Esophagus squamous epithelium (tissue), 5 donors: ENCODE measurements at regions not wholly inside any gene's neighbourhood (a gene's known extent, or its start where the extent isn't known, plus 50 kb on each side); places are given as distances from the start of the nearest gene placed in this dataset.

Experiments
- DNase-seq: peaks from one replicate; lab custom pipeline; 2025; lab: John Stamatoyannopoulos, UW
- H3K27ac ChIP-seq, 4 donors: fragments of 200-600 bp; sonication (generic); one replicate each; pipeline ENCODE4 v1.5.1; 2016 to 2019; ENCODE audit warnings: mild to moderate bottlenecking in 1 of 4
- H3K27me3 ChIP-seq, 4 donors: fragments of 200-600 bp; sonication (generic); 1 replicate in 3 of 4; 2 replicates in 1 of 4; pipeline versions ENCODE4 v1.5.1 to v1.6.0; 2017 to 2021; ENCODE audit warnings: antibody characterized with exemption in 1 of 4
- H3K36me3 ChIP-seq, 3 donors: fragments of 200-600 bp; sonication (generic); one replicate each; pipeline ENCODE4 v1.5.1; 2016 to 2019
- H3K4me1 ChIP-seq, 3 donors: fragments of 200-600 bp; sonication (generic); one replicate each; pipeline ENCODE4 v1.5.1; 2017 to 2019
- H3K4me3 ChIP-seq, 4 donors: fragments of 200-600 bp; sonication (generic); 1 replicate in 3 of 4; 2 replicates in 1 of 4; pipeline ENCODE4 v1.5.1; 2016 to 2019; ENCODE audit warnings: mild to moderate bottlenecking in 2 of 4, moderate library complexity in 1 of 4
- H3K9me3 ChIP-seq, 3 donors: fragments of 200-600 bp; sonication (generic); one replicate each; pipeline ENCODE4 v1.5.1; 2016 to 2019
- CTCF ChIP-seq, 6 experiments: fragments of 450-650 bp in 4 of 6; fragments of 200-600 bp in 2 of 6; sonication (generic) in 2 of 6; IDR thresholded peaks; one replicate each; pipeline ENCODE4 v1.5.1; 2016 to 2019; ENCODE audit warnings: antibody characterized with exemption in 6 of 6, mild to moderate bottlenecking in 4 of 6, moderate library complexity in 4 of 6
- POLR2A ChIP-seq, 4 donors: fragments of 450-650 bp; IDR thresholded peaks; one replicate each; pipeline ENCODE4 v1.6.1; 2017; ENCODE audit warnings: antibody characterized with exemption in 4 of 4, mild to moderate bottlenecking in 4 of 4, moderate library complexity in 3 of 4
- WGBS, 2 donors: methylation state at CpG; one replicate each; pipeline ENCODE4 v1.1.5; 2018; 5-methylcytosine and 5-hydroxymethylcytosine counted together
- intact Hi-C: fragments of 100-400 bp; cut with DNase I; formaldehyde crosslinking; loops from one replicate; pipeline ENCODE4 v1.15.0; 2022
- donor health status: DM: yes; HTN: yes; CAD: no.

DNA sequence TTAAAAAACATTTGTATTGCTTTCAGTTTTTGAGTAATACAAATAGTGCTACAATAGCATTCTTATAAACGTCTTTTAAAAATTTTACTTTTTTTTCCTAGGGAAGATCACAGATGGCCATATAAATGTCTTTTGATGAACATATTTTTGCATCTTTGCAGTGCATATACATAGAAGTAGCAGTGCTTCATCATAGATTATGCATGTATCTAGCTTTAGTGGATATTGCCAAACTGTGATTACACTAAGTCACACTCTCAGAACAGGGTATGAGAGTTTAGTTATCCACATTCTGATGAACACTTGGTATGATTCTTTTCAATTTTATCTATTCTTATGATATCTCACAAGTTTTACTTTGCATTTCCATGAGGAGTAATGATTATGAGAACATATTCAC is 99.8 kb upstream of the ASCC3 start:
- Histone ChIP-seq H3K4me1 (no peaks in the 10 kb centered on the region), H3K36me3 (no peaks in the 10 kb centered on the region), H3K27me3 (no peaks in the 10 kb centered on the region), H3K9me3 (no peaks in the 10 kb centered on the region), H3K4me3 (no peak overlapping the region), H3K27ac (no peak overlapping the region)
- no peak for TF ChIP-seq POLR2A (IDR thresholded peaks at IDR 0.05)
- no peak for TF ChIP-seq CTCF (IDR thresholded peaks at IDR 0.05)
- 58 to 79% methylated on average over 1 of the region's 1 CpG for WGBS, 2 donors
- DNase-seq, result no peak
- intact Hi-C loops, result no loop called here

DNA sequence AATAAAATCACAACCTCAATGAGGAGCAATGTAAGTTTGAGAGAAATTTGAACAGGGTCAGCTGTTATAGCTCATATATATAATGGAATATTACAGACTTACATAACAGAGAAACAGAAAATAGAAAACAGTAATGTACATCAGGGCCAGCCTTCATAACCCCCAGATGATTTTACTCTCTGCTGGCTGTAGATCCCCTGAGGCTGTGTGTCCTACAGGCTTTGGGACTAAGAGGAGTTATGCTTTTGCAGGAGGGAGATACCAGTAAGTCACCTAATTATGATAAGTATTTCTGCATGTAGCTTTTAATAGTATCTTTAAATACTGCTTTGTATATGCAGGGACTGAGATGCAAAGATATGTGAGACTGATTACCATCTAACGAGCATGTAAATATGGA is 105.8 kb upstream of the ASCC3 start:
- Histone ChIP-seq H3K27me3 (no peaks in the 10 kb centered on the region), H3K9me3 (no peaks in the 10 kb centered on the region), H3K4me1 (no peaks in the 10 kb centered on the region), H3K36me3 (no peaks in the 10 kb centered on the region), H3K4me3 (no peak overlapping the region), H3K27ac (no peak overlapping the region)
- TF ChIP-seq CTCF (IDR thresholded peaks at IDR 0.05) (no peak), POLR2A (IDR thresholded peaks at IDR 0.05) (no peak)
- intact Hi-C loops, result no loop called here
- DNase-seq, result no peak
- WGBS, 2 donors, result 69 to 82% methylated on average over 1 of the region's 1 CpG

DNA sequence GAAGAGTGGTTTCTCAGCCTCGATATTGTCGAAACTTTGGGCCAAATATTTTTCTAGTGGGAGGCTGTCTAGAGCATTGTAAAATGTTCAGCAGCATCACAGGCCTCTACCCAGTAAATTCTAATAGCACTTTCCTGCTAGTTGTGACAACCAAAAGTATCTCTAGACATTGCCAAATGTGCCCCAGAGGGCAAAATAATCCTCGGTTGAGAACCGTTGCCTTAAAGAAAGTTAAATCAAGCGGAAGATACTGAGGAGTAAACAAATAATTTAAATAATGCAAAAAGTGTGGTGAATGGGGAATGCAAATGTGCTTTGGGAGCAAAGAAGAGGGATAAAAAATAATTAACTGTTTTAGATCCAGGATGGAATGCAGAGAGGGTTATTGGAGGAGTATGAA is 106.4 kb upstream of the ASCC3 start:
- no peak for DNase-seq
- intact Hi-C loops, result no loop called here
- WGBS, 2 donors, result 65 to 78% methylated on average over 5 of the region's 5 CpGs
- Histone ChIP-seq H3K27me3 (no peaks in the 10 kb centered on the region), H3K9me3 (no peaks in the 10 kb centered on the region), H3K36me3 (no peaks in the 10 kb centered on the region), H3K27ac (no peak overlapping the region), H3K4me1 (no peaks in the 10 kb centered on the region), H3K4me3 (no peak overlapping the region)
- TF ChIP-seq CTCF (IDR thresholded peaks at IDR 0.05), result no peak
- TF ChIP-seq POLR2A (IDR thresholded peaks at IDR 0.05), result no peak

DNA sequence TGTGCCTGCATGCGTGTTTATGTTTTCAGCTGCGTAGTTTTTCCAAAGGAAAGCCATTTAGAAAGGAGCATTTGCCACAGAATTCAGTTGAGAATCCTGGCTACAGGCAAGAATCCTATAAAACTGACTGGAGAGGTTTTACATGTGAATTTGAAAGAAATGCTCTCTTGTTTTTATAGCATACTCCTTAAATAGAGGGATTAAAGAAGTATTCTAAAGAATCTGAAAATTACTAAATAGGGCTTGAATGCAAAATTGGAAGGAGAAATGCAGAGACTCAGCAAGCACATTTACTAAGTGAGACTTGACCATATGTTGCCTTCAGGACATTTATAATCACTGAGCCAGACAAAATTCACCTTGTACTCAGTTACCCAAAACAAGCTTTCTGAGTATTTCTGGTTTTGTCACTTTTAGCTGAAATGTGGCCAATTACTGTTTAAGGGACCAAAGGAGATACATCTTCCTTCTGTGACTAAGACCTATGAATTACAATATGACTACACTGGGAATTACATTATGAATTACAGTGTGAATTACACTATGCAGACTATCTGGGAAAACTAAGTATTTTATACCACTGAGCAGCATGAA is 107.4 kb upstream of the ASCC3 start:
- no peaks in the 10 kb centered on the region for H3K9me3 ChIP-seq

DNA sequence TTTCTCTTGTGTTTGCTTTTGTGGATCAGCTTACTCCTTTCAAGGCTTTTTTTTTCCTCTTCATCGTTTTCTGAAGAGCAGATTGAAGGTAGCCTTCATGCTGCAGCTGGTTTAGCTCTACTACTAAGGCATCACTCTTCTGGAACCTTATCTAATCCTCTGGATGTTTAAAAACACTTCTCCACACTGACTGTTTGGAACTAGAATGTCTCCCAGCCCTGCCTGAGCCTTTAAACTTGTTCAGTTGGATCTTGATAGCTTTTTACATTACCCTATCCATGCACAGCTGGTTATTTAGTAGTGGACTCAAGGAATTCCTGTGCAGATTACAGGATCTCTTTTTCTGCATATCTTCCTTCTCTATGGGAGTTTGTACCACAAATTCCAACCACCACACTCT is 108.9 kb upstream of the ASCC3 start:
- Histone ChIP-seq H3K4me1 (no peaks in the 10 kb centered on the region), H3K4me3 (no peak overlapping the region), H3K27me3 (no peaks in the 10 kb centered on the region), H3K27ac (no peak overlapping the region), H3K9me3 (no peaks in the 10 kb centered on the region), H3K36me3 (no peaks in the 10 kb centered on the region)
- intact Hi-C loops, result no loop called here
- TF ChIP-seq CTCF (IDR thresholded peaks at IDR 0.05), result no peak
- no peak for TF ChIP-seq POLR2A (IDR thresholded peaks at IDR 0.05)
- 0 to 6% methylated on average over 1 of the region's 1 CpG for WGBS, 2 donors
- DNase-seq, result no peak

More for the DNA sequence above, 107.4 kb upstream of the ASCC3 start:
- Histone ChIP-seq H3K36me3 (no peaks in the 10 kb centered on the region), H3K27me3 (no peaks in the 10 kb centered on the region), H3K4me1 (no peaks in the 10 kb centered on the region), H3K27ac (no peak overlapping the region), H3K4me3 (no peak overlapping the region)
- intact Hi-C loops, result no loop called here
- TF ChIP-seq POLR2A (IDR thresholded peaks at IDR 0.05) (no peak), CTCF (IDR thresholded peaks at IDR 0.05) (no peak)
- 87 to 94% methylated on average over 2 of the region's 2 CpGs for WGBS, 2 donors
- no peak for DNase-seq
